COLO829 (cell line): ENCODE measurements at regions not wholly inside any gene's neighbourhood (a gene's known extent, or its start where the extent isn't known, plus 50 kb on each side); places are given as distances from the start of the nearest gene placed in this dataset.
"Not testable (repeated sequence)": the region's sequence is repeated elsewhere in the genome, so short reads cannot be mapped to it uniquely, and the experiment has no call there.

ENCODE experiments used
- DNase-seq: peaks from one replicate; pipeline ENCODE4 v3.0.0; 2012; ENCODE audit warnings: low spot score

DNA sequence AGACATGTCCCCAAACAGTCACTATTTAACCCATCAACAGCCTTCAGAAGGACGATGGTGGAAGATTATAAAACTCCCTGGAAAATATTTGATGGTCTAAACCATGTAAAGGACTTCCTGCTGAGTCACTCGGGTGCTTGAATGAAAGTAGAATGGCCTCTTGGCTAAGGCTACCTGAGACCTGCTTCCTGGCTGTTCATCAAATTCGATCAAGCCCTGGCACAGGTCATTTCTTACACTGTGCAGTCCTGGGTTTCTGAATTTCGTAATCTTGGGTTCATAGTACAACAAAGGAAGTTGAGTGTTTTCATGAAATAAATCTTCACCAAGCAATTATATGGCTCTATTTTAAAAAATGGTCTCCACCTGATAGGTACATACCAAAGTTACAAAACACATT is 260.3 kb upstream of the RNF32 start:
- DNase-seq = no peak

DNA sequence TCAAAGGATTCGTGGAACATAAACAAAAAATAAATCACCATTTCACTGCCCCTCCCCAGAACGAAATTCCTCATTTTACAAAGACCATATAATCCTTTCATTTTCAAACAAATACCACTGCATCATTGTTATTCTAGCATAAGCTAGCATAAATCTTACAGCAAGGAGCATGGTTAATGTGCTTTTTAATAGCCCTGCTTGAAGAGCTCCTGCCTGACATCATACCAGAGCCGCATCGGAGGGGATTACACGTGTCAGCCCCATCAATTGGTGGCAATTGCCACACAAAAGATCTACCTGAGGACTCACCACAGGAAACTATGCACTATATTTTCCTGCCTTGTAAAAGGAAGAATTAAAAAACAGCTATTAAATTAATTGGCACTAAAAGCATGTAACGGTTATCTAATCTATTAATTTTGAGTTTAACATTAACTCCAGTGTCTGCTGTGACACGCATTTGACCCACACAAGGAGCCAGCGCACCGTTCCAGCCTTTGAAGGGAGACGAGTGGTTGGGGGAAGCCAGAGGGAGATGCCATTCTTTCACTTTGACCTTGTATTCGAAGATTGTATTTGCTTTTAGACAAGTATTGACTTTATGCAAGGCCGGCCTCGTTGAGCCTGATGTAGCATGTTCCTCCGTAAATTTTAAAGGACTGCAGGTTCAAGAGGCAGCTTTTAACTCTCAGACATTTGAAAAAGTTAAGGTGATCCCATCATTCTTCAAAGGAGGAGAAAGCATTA is 261.1 kb upstream of the RNF32 start:
- DNase-seq = no peak

DNA sequence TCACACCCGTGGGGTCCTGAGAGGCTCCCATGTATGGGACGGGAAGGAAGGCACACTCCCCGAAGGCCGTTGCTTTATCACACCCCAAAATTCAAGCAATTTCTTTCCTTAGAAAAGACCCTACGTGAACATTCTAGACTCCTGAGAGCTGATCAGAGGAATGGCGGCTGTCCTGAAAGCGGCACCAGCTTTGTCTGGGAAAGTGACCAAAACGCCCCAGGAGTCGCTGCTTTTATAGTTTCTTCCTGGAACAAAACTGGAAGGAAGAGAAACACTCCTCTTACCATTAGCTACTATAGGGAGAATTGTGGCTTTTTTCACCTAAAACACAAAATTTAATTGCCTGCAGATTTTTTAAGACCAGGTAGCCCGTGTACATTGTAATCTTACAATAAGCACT is 261.8 kb upstream of the RNF32 start:
- DNase-seq = no peak

DNA sequence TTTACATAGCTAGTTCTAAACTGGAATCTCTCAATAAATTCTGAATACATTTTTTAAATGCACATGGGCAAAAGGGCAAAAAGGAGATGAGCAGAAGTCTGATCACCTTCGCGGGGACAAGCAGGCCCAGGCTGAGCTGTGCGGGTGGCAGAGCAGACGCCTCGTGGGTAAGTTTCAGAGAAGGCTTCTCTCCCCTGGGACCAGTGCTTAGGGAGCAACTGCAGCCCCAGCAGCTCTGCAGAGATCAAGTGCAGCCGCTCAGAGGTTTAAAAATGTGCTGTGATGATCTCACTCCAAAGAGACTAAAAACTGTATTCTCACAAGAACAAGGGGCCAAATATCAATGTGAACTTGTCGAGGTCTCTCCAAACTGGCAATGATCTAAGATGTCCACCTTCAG is 264.3 kb upstream of the RNF32 start:
- no peak for DNase-seq

DNA sequence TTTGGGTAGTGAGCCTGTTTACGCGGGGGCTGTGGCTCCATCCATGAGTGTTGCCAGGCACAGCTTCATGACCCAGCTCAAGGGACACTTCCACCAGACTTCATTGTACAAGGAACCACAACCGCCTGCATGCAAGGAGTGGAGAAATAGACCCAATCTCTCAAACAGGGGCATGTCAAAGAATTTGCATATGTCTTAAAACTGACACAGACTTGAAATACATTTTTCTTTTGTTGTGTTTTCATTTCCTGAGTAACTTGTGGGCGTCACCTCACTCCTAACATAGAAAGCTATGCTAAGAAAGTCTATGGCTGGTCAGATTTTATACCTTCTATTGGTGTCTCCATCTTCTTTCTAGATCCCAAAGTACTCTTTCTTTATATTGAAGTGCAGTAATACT is 266.2 kb upstream of the RNF32 start:
- DNase-seq = no peak

DNA sequence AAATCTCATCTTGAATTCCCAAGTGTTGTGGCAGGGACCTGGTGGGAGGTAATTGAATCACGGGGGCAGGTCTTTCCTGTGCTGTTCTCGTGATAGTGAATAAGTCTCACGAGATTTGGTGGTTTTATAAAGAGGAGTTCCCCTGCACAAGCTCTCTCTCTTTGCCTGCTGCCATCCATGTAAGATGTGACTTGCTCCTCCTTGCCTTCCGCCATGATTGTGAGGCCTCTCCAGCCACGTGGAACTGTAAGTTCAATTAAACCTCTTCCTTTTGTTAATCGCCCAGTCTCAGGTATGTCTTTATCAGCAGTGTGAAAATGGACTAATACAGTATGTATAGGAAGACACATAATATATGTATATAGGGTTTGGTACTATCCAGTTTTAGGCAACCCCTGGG is 270.6 kb upstream of the RNF32 start:
- DNase-seq = not testable (repeated sequence)

DNA sequence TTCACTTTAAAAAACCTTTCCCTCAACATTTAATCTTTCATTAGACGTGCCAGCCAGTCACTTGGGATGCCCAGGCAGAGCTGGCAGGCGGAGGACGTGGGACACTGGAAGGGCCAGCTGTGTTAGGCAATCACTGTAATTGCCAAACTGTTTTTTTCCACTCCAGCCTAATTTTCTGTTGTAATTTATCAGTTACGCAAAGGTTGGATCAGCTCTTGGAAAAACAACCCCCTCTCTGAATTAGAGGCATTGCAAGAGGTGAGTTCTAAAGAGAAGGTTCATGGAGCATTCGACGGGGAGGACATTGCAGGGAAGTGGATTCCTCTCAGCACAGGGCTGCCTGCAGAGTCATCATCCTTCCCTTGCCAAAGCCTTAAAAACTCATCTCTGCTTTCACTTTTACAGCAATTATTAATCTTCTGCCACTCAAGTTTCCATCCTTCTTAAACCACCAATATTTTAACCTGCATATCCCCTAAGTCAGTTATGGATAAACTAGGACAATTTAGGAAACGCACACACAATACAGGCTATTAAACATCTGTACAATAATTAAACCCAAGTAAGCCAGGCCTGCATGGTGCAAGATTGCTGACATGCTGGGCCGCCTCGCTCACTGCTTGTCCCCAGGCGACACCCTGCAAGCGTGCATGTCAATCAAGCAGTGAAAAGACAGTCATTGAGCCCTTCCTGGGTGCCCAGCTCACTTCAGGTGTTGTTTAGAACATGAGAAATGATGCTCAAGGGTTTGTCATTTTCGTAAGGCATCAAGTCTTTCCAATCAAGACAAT is 272.3 kb upstream of the RNF32 start:
- no peak for DNase-seq

DNA sequence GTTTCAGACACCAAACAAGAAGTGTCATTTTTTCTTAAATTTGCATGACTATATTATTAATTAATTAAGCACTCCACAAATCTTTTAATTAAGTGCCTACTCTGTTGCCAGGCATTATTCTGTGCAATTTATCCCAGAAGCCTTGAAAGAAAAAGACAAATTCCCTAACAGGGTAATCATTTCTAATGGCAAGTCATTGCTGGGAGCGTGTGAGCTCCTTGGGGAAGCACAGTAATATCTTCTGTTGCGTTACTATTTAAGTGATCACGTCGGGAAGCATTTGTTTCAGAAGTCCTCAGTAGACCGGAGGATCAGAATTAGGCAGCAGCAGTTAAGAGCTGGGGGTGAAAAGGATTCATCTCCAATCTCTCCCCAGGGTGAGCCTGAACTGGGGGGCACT is 276.8 kb upstream of the RNF32 start:
- no peak for DNase-seq

DNA sequence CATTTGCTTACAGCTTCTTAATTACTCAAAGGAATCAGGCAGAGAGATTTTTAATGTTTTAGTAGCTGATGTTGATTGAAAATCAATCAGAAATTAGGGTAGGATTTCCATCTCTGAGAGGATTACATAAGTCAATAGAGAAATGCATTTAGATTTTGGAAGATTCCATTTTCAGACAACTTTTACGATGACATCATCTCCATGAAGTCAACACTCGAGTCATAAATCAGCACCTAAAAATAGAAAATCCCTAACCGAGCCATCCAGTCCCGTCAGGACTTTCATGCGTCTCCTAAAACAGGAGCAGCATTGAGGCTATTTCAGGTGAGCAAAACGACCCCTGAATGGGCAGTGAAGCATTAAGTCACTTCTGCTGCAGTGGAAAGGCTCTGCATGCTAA is 279.7 kb upstream of the RNF32 start:
- DNase-seq = no peak

DNA sequence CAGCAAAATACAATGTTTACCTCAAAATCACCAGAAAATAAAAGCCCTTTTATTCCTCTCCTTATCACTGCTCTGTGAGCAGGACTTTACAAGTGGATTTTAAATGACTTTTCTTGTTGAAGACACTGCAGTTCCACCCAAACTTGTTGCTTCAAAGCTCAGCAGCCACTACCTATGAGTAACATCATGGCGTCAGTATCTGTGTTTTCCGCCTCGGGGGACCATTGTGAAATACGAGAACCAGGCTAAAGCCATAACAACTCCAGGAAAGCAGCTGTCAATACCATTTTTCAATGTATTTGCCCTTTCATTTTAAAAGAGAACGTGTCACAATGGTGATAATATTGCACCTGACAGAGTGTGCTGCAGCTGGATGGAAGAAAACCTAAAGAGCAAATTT is 284.0 kb upstream of the RNF32 start:
- DNase-seq = no peak

DNA sequence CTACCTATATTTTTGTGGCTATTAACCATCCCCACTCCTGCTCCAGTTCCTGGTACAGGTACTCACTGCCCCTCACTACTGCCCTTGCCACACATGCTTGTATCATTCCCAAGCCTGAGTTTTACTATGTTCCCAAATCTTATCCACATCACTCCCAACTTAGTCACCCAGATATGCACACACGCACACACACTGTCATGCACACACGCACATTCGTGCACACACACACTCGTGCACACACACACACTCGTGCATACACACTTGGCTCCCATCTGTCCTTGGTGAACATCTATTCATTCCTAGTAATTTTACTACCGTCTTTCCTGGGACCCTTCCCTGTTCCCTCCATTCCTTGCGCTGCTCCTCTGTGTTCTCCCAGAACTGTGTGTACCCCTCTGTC is 287.2 kb upstream of the RNF32 start:
- no peak for DNase-seq

DNA sequence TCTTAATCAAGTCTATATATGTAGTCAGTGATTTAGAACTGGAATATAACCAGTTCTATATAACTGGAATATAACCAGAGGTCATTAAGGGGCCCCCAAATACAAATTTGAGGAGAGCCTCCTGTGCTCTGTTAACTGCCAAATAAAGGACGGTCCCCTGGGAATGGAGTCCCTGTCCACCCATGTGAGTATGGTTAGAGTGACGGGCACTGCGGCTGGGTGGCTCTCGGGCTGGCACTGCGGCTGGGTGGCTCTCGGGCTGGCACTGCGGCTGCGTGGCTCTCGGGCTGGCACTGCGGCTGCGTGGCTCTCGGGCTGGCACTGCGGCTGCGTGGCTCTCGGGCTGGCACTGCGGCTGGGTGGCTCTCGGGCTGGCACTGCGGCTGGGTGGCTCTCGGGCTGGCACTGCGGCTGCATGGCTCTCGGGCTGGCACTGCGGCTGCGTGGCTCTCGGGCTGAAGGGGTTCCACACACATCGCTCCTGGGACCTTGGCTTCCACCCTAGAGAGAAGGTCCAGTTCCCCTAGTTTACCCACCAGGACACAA is 292.8 kb upstream of the RNF32 start:
- not testable (repeated sequence) for DNase-seq

DNA sequence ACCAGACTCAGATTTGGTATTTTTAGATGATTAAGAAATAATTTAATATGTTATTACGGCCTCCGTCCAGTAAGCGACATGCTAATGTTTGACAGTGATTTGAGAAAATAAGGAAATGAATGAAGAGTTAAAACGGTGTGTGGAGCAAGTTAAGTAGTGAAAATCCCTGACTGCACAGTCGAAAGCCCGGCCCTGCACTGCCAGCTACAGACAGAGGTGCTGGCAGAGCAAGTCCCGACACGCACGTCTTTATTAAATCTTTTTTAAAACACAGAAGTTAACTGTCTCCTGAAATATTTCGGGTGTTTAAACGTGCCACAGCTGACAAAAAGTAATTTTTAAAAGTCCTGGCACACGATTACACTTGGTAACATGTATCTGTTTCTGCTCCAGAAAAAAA is 293.4 kb upstream of the RNF32 start:
- no peak for DNase-seq

DNA sequence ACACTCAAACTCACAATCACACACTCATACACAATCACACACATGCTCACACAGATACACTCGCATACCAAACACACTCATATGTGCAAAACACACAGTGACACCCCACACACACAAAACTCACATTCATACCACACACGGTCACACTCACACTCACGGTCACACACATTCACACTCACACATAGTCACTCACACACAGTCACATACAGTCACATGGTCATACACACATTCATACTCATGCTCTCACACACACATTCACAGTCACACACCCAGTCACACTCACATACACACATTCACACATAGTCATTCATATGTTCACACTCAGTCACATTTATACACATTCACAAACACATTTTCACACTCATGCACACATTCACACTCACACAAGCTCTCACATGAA is 296.0 kb upstream of the RNF32 start:
- DNase-seq = no peak

DNA sequence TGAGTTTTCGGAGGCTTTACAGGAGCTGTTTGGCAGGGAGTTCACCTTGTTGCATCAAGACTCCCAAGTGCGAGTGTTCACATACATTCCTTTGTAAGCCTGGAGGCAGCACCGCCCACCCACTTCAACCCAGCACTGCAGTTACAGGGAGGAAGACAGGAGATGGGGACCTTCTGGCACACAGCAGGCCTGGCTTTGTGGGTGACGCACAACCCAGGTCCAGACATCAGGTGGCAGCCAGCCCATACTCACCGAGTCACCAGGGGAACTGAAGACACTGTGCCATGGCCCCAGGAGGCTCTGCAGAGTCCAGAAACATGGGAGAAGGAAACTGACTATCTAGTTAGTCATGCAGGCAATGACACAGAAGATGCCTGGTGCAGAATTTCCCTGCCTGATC is 305.9 kb upstream of the RNF32 start:
- DNase-seq = no peak

DNA sequence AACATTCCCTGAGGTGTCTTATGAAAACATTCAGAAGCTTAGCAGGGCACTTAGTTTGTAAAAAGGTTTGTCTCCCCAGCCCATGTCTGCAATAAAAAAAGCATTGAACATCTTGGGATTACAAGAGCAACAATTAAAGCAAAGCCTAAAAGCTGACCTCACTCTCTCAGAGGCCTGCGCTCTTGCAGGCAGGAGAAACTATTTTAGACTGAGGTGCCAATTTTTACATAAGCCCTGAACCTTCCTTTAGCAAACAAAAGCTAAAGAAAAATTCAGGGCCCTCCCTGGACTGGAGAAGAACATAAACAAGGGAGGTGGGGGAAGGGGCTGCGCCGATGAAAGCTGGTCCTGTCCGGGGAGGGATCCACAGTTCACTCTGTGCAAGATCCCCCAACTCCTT is 312.7 kb upstream of the RNF32 start:
- no peak for DNase-seq

DNA sequence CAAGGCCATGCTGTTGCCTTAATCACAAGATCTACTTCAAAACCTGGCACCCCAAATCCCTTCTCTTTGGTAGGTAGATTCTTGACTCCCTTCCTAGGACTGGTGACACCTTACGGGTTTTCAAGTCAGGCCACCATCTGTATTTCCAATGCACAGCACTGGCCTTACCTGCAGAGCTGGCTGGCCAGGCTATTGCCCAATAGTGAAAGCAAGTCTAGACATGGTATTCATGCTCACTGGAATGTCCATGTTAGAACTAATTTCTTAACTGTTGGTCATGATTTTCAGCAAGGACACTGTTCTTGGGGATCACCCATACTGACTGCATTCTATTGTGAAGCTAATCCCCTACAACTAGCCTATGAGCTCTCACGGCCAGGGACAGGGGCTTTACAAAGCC is 313.1 kb upstream of the RNF32 start:
- DNase-seq = no peak

DNA sequence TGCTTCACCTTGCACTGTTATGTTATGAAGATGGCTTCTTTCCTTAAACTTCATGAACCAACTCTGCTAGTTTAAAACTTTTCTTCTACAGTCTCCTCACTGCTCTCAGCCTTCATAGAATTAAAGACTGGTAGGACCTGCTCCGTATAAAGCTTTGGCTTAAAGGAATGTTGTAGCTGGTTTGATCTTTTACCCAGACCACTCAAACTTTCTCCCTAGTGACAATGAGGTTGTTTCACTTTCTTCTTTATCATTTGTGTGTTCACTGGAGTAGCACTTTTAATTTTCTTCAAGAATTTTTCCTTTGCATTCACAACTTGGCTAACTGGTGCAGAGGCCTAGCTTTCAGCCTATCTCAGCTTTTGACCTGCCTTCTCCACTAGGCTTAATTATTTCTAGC is 316.4 kb upstream of the RNF32 start:
- no peak for DNase-seq

DNA sequence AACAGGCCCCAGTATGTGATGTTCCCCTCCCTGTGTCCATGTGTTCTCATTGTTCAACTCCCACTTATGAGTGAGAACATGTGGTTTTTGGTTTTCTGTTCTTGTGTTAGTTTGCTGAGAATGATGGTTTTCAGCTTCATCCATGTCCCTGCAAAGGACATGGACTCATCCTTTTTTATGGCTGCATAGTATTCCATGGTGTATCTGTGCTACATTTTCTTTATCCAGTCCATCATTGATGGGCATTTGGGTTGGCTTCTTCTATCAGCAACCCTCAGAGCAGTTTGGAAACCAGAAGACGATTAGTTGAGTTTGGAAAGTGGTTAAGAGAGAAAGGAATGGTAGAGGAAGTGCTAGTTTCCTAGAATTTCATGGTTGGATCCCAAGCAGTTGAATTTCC is 319.1 kb upstream of the RNF32 start:
- DNase-seq = not testable (repeated sequence)

DNA sequence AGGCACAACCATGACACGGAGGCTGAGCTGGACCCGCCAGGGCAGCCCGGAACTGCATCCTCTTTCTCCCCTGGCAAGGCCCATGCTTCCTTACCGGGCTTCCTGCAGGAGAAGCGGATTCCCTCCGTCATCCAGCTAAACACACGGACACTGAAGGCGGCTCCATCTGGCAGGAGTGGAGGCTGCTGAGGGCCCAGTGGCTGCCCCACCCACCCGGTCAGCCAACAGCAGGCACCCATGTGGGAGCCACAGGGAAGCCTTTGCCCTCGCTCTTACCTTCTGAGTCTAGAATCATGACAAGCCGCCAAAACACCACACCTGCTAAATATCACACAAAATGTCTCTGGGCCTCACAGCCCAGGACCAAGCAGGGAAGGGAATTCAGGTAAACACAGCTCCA is 321.6 kb upstream of the RNF32 start:
- DNase-seq = no peak

DNA sequence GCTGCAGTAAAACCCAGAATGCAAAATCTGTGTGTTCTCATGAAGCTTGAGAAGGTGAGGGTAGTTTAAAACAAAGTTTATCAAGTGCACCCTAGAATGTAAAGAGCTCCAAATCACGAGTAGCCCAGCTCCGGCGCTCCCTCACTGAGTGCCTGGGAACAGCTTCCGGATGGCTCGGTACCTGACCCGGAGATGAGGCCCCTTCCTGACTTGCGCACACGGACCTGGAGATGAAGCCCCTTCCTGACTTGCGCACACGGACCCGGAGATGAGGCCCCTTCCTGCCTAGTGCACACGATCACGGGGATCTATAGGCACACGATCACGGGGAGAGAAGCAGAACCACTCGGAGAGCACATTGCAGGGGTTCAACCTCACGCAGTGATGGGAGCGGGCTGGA is 322.1 kb upstream of the RNF32 start:
- no peak for DNase-seq

DNA sequence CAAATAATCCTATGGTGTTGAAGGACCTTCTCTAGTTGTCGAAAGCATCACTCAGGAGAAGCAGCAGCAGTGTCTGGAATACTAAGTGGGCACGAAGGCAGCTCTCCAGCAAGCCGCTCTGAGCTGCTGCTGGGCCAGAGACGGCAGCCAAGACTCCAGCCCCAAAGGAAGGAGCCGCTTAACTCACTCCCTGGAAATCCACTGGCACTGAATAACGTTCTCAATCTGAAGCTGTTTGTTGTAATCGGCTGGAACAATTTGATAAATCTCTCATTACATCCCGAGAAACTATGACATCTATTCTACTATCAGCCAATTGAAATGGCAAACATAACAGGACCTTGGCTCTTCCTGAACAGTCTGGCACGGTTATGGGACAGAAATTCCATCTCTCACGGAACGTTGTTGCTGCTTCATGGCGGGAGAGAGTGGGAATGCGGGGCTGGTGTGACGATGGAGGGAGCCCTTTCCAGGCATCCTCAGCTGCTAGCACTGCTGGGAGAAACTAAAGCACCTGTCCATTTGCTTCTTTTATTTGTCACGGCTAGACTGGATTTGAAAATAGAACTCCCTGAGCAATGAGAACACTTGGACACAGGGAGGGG is 331.5 kb upstream of the RNF32 start:
- DNase-seq = no peak

DNA sequence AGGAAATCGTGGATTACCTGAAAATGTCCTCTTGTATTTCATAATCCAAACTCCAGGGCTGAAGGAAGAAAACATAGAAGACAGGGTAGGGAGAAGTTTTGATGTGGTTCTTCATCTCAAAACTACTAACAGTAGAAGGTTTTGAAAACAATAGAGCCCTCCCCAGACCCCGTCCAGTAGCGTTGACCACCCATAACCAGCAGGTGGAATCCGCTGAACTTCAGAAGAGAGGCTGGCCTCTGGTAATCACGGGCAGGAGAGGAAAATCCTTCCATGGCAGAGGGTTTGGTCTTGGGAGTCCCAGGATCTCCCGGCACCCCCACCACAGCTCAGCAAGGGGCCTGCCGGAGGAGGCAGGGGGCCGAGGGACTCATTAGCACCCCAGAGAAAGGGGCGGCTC is 333.4 kb upstream of the RNF32 start:
- no peak for DNase-seq
